HG03103 (cell line): ENCODE measurements at regions not wholly inside any gene's neighbourhood (a gene's known extent, or its start where the extent isn't known, plus 50 kb on each side); places are given as distances from the start of the nearest gene placed in this dataset.
"Not testable (repeated sequence)": the region's sequence is repeated elsewhere in the genome, so short reads cannot be mapped to it uniquely, and the experiment has no call there.

Source experiments
- ATAC-seq: cut with Tn5 transposase; IDR thresholded peaks from one replicate; pipeline ENCODE4 v1.9.1; 2021; ENCODE audit warnings: low read depth; ENCODE audit not compliant: unreplicated experiment

GRCh38 chr7:142539901-142540300 is 209.4 kb upstream of the PRSS1 start:
- ATAC-seq: no peak

- no peak for ATAC-seq
Observed at GRCh38 chr7:142537760-142538159, 211.5 kb upstream of the PRSS1 start.

- peak; percentile 97 for ATAC-seq
Observed at GRCh38 chr7:142535123-142535779, 214.0 kb upstream of the PRSS1 start.

GRCh38 chr7:142534726-142535122 is 214.5 kb upstream of the PRSS1 start:
- no peak for ATAC-seq

GRCh38 chr7:142533920-142534319 is 215.4 kb upstream of the PRSS1 start:
- no peak for ATAC-seq

- no peak for ATAC-seq
Observed at GRCh38 chr7:142529591-142529990, 219.7 kb upstream of the PRSS1 start.

GRCh38 chr7:142528608-142529408 is 220.5 kb upstream of the PRSS1 start:
- ATAC-seq: no peak

GRCh38 chr7:142523821-142524460 is 225.3 kb upstream of the PRSS1 start:
- ATAC-seq: no peak

- no peak for ATAC-seq
Observed at GRCh38 chr7:142522735-142523134, 226.5 kb upstream of the PRSS1 start.

- not testable (repeated sequence) for ATAC-seq
Observed at GRCh38 chr7:142520885-142521284, 228.4 kb upstream of the PRSS1 start.

- not testable (repeated sequence) for ATAC-seq
Observed at GRCh38 chr7:142520455-142520854, 228.8 kb upstream of the PRSS1 start.

- no peak for ATAC-seq
Observed at GRCh38 chr7:142519079-142520078, 229.9 kb upstream of the PRSS1 start.

- ATAC-seq: no peak
Observed at GRCh38 chr7:142516038-142516501, 233.2 kb upstream of the PRSS1 start.

- not testable (repeated sequence) for ATAC-seq
Observed at GRCh38 chr7:142514716-142515115, 234.6 kb upstream of the PRSS1 start.

GRCh38 chr7:142513178-142513955 is 235.9 kb upstream of the PRSS1 start:
- no peak for ATAC-seq

GRCh38 chr7:142511801-142512200 is 237.5 kb upstream of the PRSS1 start:
- no peak for ATAC-seq

GRCh38 chr7:142511374-142511773 is 237.9 kb upstream of the PRSS1 start:
- no peak for ATAC-seq

- not testable (repeated sequence) for ATAC-seq
Observed at GRCh38 chr7:142509235-142509634, 240.0 kb upstream of the PRSS1 start.

GRCh38 chr7:142508251-142508650 is 241.0 kb upstream of the PRSS1 start:
- no peak for ATAC-seq
